Stomach (tissue), 8 donors: ENCODE measurements at regions not wholly inside any gene's neighbourhood (a gene's known extent, or its start where the extent isn't known, plus 50 kb on each side); places are given as distances from the start of the nearest gene placed in this dataset.
"Not testable (repeated sequence)": the region's sequence is repeated elsewhere in the genome, so short reads cannot be mapped to it uniquely, and the experiment has no call there.

Experiments
- DNase-seq, 2 donors: peaks; one replicate each; pipeline versions ENCODE4 v3.0.0 to v3.0.0-alpha.2; 2013 to 2019
- H3K27ac ChIP-seq, 5 donors: fragments of 200-600 bp in 4 of 5; sonication (generic) in 4 of 5; one replicate each; pipeline ENCODE4 v1.5.1; 2013 to 2019; ENCODE audit warnings: mild to moderate bottlenecking in 1 of 5, moderate library complexity in 1 of 5
- H3K27me3 ChIP-seq, 3 donors: fragments of 200-600 bp; sonication (generic); one replicate each; pipeline ENCODE4 v1.5.1; 2017 to 2019; ENCODE audit warnings: mixed run types in 1 of 3
- H3K36me3 ChIP-seq, 4 donors: fragments of 200-600 bp; sonication (generic); 1 replicate in 3 of 4; 2 replicates in 1 of 4; pipeline ENCODE4 v1.5.1; 2016 to 2019
- H3K4me1 ChIP-seq, 4 donors: fragments of 200-600 bp; sonication (generic); one replicate each; pipeline ENCODE4 v1.5.1; 2016 to 2019
- H3K4me3 ChIP-seq, 4 donors: fragments of 200-600 bp; sonication (generic) in 3 of 4; one replicate each; pipeline ENCODE4 v1.5.1; 2016 to 2019; ENCODE audit warnings: mild to moderate bottlenecking in 1 of 4
- H3K9me3 ChIP-seq, 4 donors: fragments of 200-600 bp; sonication (generic); one replicate each; pipeline ENCODE4 v1.5.1; 2016 to 2019
- EP300 ChIP-seq: sonication (generic); formaldehyde crosslinking; IDR thresholded peaks from one replicate; pipeline ENCODE4 v1.6.1; 2017; ENCODE audit warnings: antibody characterized with exemption
- POLR2A ChIP-seq, 4 donors: fragments of 450-650 bp; IDR thresholded peaks; one replicate each; pipeline ENCODE4 v1.6.1; 2016; ENCODE audit warnings: antibody characterized with exemption in 4 of 4, control low read depth in 2 of 4, mild to moderate bottlenecking in 1 of 4, moderate library complexity in 1 of 4
- POLR2AphosphoS5 ChIP-seq, 3 donors: sonication (generic); formaldehyde crosslinking; IDR thresholded peaks; one replicate each; pipeline ENCODE4 v1.6.1; 2016; ENCODE audit warnings: antibody characterized with exemption in 3 of 3
- WGBS, 5 donors: extraction: QIAGEN DNeasy Blood & Tissue Kit in 3 of 5; methylation state at CpG; one replicate each; pipeline versions ENCODE4 v1.1.5 to v1.1.7; 2013 to 2018; 5-methylcytosine and 5-hydroxymethylcytosine counted together
- intact Hi-C: fragments of 100-400 bp; cut with DNase I; formaldehyde crosslinking; loops from one replicate; pipeline ENCODE4 v1.15.1; 2023; ENCODE audit warnings: low total_unique reads
- TF ChIP-seq, protein P1 (sequence below), 7 experiments: fragments of 450-650 bp in 4 of 7; fragments of 200-600 bp in 3 of 7; sonication (generic) in 3 of 7; IDR thresholded peaks; one replicate each; pipeline ENCODE4 v1.5.1; 2016 to 2019; ENCODE audit warnings: antibody characterized with exemption in 7 of 7, control low read depth in 2 of 7, mild to moderate bottlenecking in 1 of 7
- donor health status: healthy with polysubstance abuse.
- donor health status: Bipolar disorder and iron deficiency.
- donor health status: healthy.

- no peaks in the 10 kb centered on the region for H3K27me3 ChIP-seq
- 63 to 77% (median 69%) methylated on average over 5 to 6 of the region's 6 CpGs for WGBS, 5 donors
Measured at GRCh38 chr10:125235093-125236069, 75.0 kb upstream of the CTBP2 start.

DNA sequence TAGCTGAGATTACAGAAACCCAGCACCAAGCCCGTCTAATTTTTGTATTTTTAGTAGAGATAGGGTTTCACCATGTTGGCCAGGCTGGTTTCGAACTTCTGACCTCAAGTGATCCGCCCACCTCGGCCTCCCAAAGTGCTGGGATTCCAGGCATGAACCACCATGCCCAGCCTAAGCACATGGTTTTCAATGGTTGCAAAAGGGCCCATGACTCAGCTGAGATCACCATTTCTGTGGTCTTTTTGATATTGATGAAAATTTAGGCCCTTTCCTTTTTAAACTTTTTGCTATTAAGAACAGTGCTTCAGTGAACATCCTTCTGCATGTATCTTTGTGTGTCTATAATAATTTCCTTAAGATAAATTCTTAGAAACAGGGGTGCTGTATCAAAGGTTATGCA lies 74.2 kb upstream of the CTBP2 start:
- H3K4me1 ChIP-seq, intact Hi-C loops: not testable (repeated sequence)

More at GRCh38 chr10:125235093-125236069, 75.0 kb upstream of the CTBP2 start:
- no peaks in the 10 kb centered on the region for H3K36me3 ChIP-seq
- TF ChIP-seq, protein P1, sequence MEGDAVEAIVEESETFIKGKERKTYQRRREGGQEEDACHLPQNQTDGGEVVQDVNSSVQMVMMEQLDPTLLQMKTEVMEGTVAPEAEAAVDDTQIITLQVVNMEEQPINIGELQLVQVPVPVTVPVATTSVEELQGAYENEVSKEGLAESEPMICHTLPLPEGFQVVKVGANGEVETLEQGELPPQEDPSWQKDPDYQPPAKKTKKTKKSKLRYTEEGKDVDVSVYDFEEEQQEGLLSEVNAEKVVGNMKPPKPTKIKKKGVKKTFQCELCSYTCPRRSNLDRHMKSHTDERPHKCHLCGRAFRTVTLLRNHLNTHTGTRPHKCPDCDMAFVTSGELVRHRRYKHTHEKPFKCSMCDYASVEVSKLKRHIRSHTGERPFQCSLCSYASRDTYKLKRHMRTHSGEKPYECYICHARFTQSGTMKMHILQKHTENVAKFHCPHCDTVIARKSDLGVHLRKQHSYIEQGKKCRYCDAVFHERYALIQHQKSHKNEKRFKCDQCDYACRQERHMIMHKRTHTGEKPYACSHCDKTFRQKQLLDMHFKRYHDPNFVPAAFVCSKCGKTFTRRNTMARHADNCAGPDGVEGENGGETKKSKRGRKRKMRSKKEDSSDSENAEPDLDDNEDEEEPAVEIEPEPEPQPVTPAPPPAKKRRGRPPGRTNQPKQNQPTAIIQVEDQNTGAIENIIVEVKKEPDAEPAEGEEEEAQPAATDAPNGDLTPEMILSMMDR (IDR thresholded peaks at IDR 0.05) = no peak
- TF ChIP-seq POLR2A (IDR thresholded peaks at IDR 0.05) (no peak), EP300 (no peak)
- no peak overlapping the region for H3K4me3 ChIP-seq
- peaks cover 0 to 12% (median 8%) of the 10 kb centered on the region in 4 donors for H3K9me3 ChIP-seq
- DNase-seq = no peak
- H3K4me1 ChIP-seq = no peaks in the 10 kb centered on the region
- no peak overlapping the region for H3K27ac ChIP-seq
- intact Hi-C loops = no loop called here

GRCh38 chr10:125233726-125234125 lies 73.4 kb upstream of the CTBP2 start:
- peaks cover 0 to 9% (median 7%) of the 10 kb centered on the region in 4 donors for H3K9me3 ChIP-seq
- no peak for DNase-seq
- intact Hi-C loops = no loop called here
- no peaks in the 10 kb centered on the region for H3K4me1 ChIP-seq
- H3K27me3 ChIP-seq = no peaks in the 10 kb centered on the region
- H3K4me3 ChIP-seq = no peak overlapping the region
- no peak for TF ChIP-seq POLR2A (IDR thresholded peaks at IDR 0.05)
- TF ChIP-seq, protein P1 (IDR thresholded peaks at IDR 0.05) = no peak
- H3K36me3 ChIP-seq = no peaks in the 10 kb centered on the region
- no peak overlapping the region for H3K27ac ChIP-seq
- WGBS, 5 donors = 83 to 87% (median 84%) methylated on average over 4 of the region's 4 CpGs

More for the DNA sequence above, 74.2 kb upstream of the CTBP2 start:
- H3K36me3 ChIP-seq, DNase-seq, H3K27ac ChIP-seq, H3K27me3 ChIP-seq, H3K4me3 ChIP-seq: not testable (repeated sequence)
- 81 to 88% (median 83%) methylated on average over 4 of the region's 4 CpGs for WGBS, 5 donors
- H3K9me3 ChIP-seq = peaks cover 0 to 12% (median 8%) of the 10 kb centered on the region in 4 donors

GRCh38 chr10:125232841-125233240 lies 72.5 kb upstream of the CTBP2 start:
- 80 to 94% (median 83%) methylated on average over 5 of the region's 5 CpGs for WGBS, 5 donors
- intact Hi-C loops = no loop called here
- TF ChIP-seq POLR2A (IDR thresholded peaks at IDR 0.05) (no peak), EP300 (no peak), POLR2AphosphoS5 (IDR thresholded peaks at IDR 0.05) (no peak)
- TF ChIP-seq, protein P1 (IDR thresholded peaks at IDR 0.05) = no peak

More at GRCh38 chr10:125232841-125233240, 72.5 kb upstream of the CTBP2 start:
- Histone ChIP-seq H3K4me3 (no peak overlapping the region), H3K27ac (no peak overlapping the region), H3K4me1 (no peaks in the 10 kb centered on the region), H3K36me3 (no peaks in the 10 kb centered on the region), H3K9me3 (no peaks in the 10 kb centered on the region), H3K27me3 (no peaks in the 10 kb centered on the region)
- no peak for DNase-seq
